Liver (tissue), 8 donors: ENCODE measurements at regions not wholly inside any gene's neighbourhood (a gene's known extent, or its start where the extent isn't known, plus 50 kb on each side); places are given as distances from the start of the nearest gene placed in this dataset.

ENCODE experiments used
- DNase-seq: peaks from one replicate; pipeline ENCODE4 v3.0.0-alpha.2; 2017; ENCODE audit warnings: low spot score
- H3K27ac ChIP-seq, 2 donors: one replicate each; pipeline ENCODE4 v1.7.0; 2013; ENCODE audit warnings: inconsistent platforms in 2 of 2, low read length in 2 of 2, control low read depth in 1 of 2, low read depth in 1 of 2, mild to moderate bottlenecking in 1 of 2
- H3K27me3 ChIP-seq, 4 donors: one replicate each; pipeline versions ENCODE4 v1.6.1 to v1.7.0; 2013; ENCODE audit warnings: low read length in 3 of 4, inconsistent platforms in 1 of 4, mild to moderate bottlenecking in 1 of 4, moderate library complexity in 1 of 4; ENCODE audit not compliant: control insufficient read depth in 4 of 4, insufficient read depth in 4 of 4
- H3K36me3 ChIP-seq, 4 donors: one replicate each; pipeline versions ENCODE4 v1.6.1 to v1.7.0; 2013; ENCODE audit warnings: low read length in 3 of 4, mild to moderate bottlenecking in 3 of 4, low read depth in 1 of 4, moderate library complexity in 1 of 4; ENCODE audit not compliant: control insufficient read depth in 4 of 4, insufficient read depth in 3 of 4
- H3K4me1 ChIP-seq, 4 donors: one replicate each; pipeline versions ENCODE4 v1.6.1 to v1.7.0; 2013; ENCODE audit warnings: low read length in 3 of 4, mild to moderate bottlenecking in 3 of 4, moderate library complexity in 1 of 4; ENCODE audit not compliant: control insufficient read depth in 4 of 4, insufficient read depth in 4 of 4
- H3K4me3 ChIP-seq, 3 donors: one replicate each; pipeline versions ENCODE4 v1.6.1 to v1.7.0; 2013; ENCODE audit warnings: low read length in 3 of 3, control low read depth in 1 of 3, low read depth in 1 of 3, mild to moderate bottlenecking in 1 of 3
- H3K9ac ChIP-seq, 2 donors: one replicate each; pipeline ENCODE4 v1.7.0; 2013; ENCODE audit warnings: low read length in 2 of 2, mild to moderate bottlenecking in 2 of 2, moderate library complexity in 2 of 2, control low read depth in 1 of 2, low read depth in 1 of 2
- H3K9me3 ChIP-seq, 4 donors: one replicate each; pipeline versions ENCODE4 v1.6.1 to v1.7.0; 2013; ENCODE audit warnings: low read length in 3 of 4; ENCODE audit not compliant: control insufficient read depth in 4 of 4
- ATF3 ChIP-seq: IDR thresholded peaks from 2 replicates; pipeline ENCODE4 v1.6.1; 2016; ENCODE audit warnings: antibody characterized with exemption
- CTCF ChIP-seq: fragments of 150-350 bp; IDR thresholded peaks from 2 replicates; pipeline ENCODE4 v1.5.1; 2017; ENCODE audit warnings: improper control_type of control experiment, low read depth, low read length; ENCODE audit not compliant: missing input control
- EGR1 ChIP-seq, 2 donors: IDR thresholded peaks; 2 replicates each; pipeline ENCODE4 v1.6.1; 2016 to 2018; ENCODE audit warnings: antibody characterized with exemption in 2 of 2, low read depth in 2 of 2
- FOXA1 ChIP-seq: IDR thresholded peaks from 2 replicates; pipeline ENCODE4 v1.6.1; 2016; ENCODE audit warnings: antibody characterized with exemption
- GABPA ChIP-seq, 2 donors: IDR thresholded peaks in 1 of 2; conservative IDR thresholded peaks in 1 of 2; 2 replicates each; pipeline ENCODE4 v1.6.1; 2016; ENCODE audit warnings: antibody characterized with exemption in 2 of 2, mild to moderate bottlenecking in 1 of 2, moderate library complexity in 1 of 2
- HNF4A ChIP-seq, 2 donors: conservative IDR thresholded peaks; 2 replicates each; pipeline ENCODE4 v1.6.1; 2016; ENCODE audit warnings: antibody characterized with exemption in 2 of 2, mild to moderate bottlenecking in 2 of 2
- HNF4G ChIP-seq: IDR thresholded peaks from 2 replicates; pipeline ENCODE4 v1.6.1; 2016; ENCODE audit warnings: antibody characterized with exemption
- JUND ChIP-seq, 2 donors: IDR thresholded peaks; 2 replicates each; pipeline ENCODE4 v1.6.1; 2016; ENCODE audit warnings: antibody characterized with exemption in 2 of 2
- MAX ChIP-seq: IDR thresholded peaks from 2 replicates; pipeline ENCODE4 v1.6.1; 2016; ENCODE audit warnings: antibody characterized with exemption
- NR2F2 ChIP-seq: IDR thresholded peaks from 2 replicates; pipeline ENCODE4 v1.6.1; 2016; ENCODE audit warnings: antibody characterized with exemption
- RAD21 ChIP-seq, 2 donors: IDR thresholded peaks; 2 replicates each; pipeline ENCODE4 v1.6.1; 2016; ENCODE audit warnings: antibody characterized with exemption in 2 of 2, mild to moderate bottlenecking in 2 of 2
- REST ChIP-seq: IDR thresholded peaks from 2 replicates; pipeline ENCODE4 v1.6.1; 2016; ENCODE audit warnings: antibody characterized with exemption, mild to moderate bottlenecking
- RXRA ChIP-seq, 2 donors: IDR thresholded peaks; 2 replicates each; pipeline ENCODE4 v1.6.1; 2017 to 2018; ENCODE audit warnings: antibody characterized with exemption in 2 of 2, mild to moderate bottlenecking in 1 of 2
- SP1 ChIP-seq: IDR thresholded peaks from 2 replicates; pipeline ENCODE4 v1.6.1; 2018; ENCODE audit warnings: antibody characterized with exemption, mild to moderate bottlenecking
- YY1 ChIP-seq: IDR thresholded peaks from 2 replicates; pipeline ENCODE4 v1.6.1; 2016; ENCODE audit warnings: antibody characterized with exemption, mild to moderate bottlenecking
- ZBTB33 ChIP-seq: IDR thresholded peaks from 2 replicates; pipeline ENCODE4 v1.6.1; 2016; ENCODE audit warnings: antibody characterized with exemption
- WGBS: extraction: QIAGEN DNeasy Blood & Tissue Kit; methylation state at CpG from one replicate; pipeline ENCODE4 v1.1.7; 2013; 5-methylcytosine and 5-hydroxymethylcytosine counted together
- donor health status: healthy.
- donor health status: healthy.
- donor health status: healthy.
- donor health status: healthy.
- donor health status: healthy.

- no peak overlapping the region for H3K27ac ChIP-seq
- WGBS = 92% methylated on average over 2 of the region's 2 CpGs
- no peaks in the 10 kb centered on the region for H3K9me3 ChIP-seq
- no peak for DNase-seq
- no peaks in the 10 kb centered on the region for H3K4me1 ChIP-seq
- H3K4me3 ChIP-seq = no peak overlapping the region
- H3K36me3 ChIP-seq = no peaks in the 10 kb centered on the region
- no peak overlapping the region for H3K9ac ChIP-seq
- no peaks in the 10 kb centered on the region for H3K27me3 ChIP-seq
- no peak for TF ChIP-seq RAD21 (IDR thresholded peaks at IDR 0.05)
- no peak for TF ChIP-seq HNF4A (conservative IDR thresholded peaks at IDR 0.05)
- TF ChIP-seq ZBTB33 = no peak
- TF ChIP-seq FOXA1 = no peak
- no peak for TF ChIP-seq MAX
- no peak for TF ChIP-seq RXRA (IDR thresholded peaks at IDR 0.05)
Observed at GRCh38 chr5:87887247-87887646, 381.4 kb downstream of the TMEM161B start.

GRCh38 chr5:87886164-87886563 is 382.5 kb downstream of the TMEM161B start:
- H3K4me3 ChIP-seq = no peak overlapping the region
- H3K4me1 ChIP-seq = no peaks in the 10 kb centered on the region
- H3K9me3 ChIP-seq = no peaks in the 10 kb centered on the region
- H3K27me3 ChIP-seq = no peaks in the 10 kb centered on the region
- TF ChIP-seq REST (no peak), EGR1 (IDR thresholded peaks at IDR 0.05; ENCODE audit: low read depth in 2 of 2) (no peak), RXRA (IDR thresholded peaks at IDR 0.05) (no peak), HNF4G (no peak), SP1 (no peak), YY1 (no peak), RAD21 (IDR thresholded peaks at IDR 0.05) (no peak), NR2F2 (no peak), ATF3 (no peak), JUND (IDR thresholded peaks at IDR 0.05) (no peak), CTCF (no peak), GABPA (IDR thresholded peaks at IDR 0.05 in 1 of 2, conservative IDR thresholded peaks at IDR 0.05 in 1 of 2) (no peak), FOXA1 (no peak), MAX (no peak)
- no peak for DNase-seq
- no peaks in the 10 kb centered on the region for H3K36me3 ChIP-seq
- no peak overlapping the region for H3K9ac ChIP-seq
- no peak overlapping the region for H3K27ac ChIP-seq
- 39% methylated on average over 1 of the region's 1 CpG for WGBS
